ENCODE measurements at regions not wholly inside any gene's neighbourhood (a gene's known extent, or its start where the extent isn't known, plus 50 kb on each side); places are given as distances from the start of the nearest gene placed in this dataset.
A peak's percentile ranks its signal among the peaks of the same experiment; 100 is the strongest.

DNA sequence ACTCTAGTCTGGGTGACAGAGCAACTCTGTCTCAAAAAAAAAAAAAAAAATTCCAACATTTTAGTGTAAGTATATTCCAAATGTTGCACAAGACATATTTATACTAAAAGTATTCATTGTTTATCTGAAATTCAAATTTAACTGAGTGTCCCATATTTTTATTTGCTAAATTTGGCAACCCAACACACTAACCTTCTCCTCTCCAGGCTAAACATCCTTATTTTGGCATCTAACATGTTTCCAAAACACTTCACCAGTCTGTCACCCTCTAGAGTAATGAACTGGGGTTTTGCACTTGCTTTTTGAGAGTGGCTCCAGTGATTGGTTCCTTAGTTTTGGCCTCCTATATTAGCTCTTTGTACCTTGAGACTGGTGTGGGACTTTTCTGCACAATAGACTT lies 243.4 kb upstream of the SALL1 start:
- Histone ChIP-seq H3K4me3 (ENCODE audit: insufficient read depth, low read length) (no peak overlapping the region), H3K36me3 (ENCODE audit: insufficient read depth, low read length) (no peaks in the 10 kb centered on the region), H3K79me2 (ENCODE audit: insufficient read depth, low read length) (no peaks in the 10 kb centered on the region), H2AFZ (ENCODE audit: low read length) (no peak overlapping the region), H4K20me1 (ENCODE audit: insufficient read depth, low read length) (no peaks in the 10 kb centered on the region), H3K27ac (ENCODE audit: low read depth, low read length) (no peak overlapping the region), H3K9me3 (ENCODE audit: low read depth, low read length) (no peaks in the 10 kb centered on the region), H3K4me2 (ENCODE audit: insufficient read depth, low read length) (no peak overlapping the region), H3K27me3 (ENCODE audit: insufficient read depth, low read length) (no peaks in the 10 kb centered on the region), H3K4me1 (ENCODE audit: insufficient read depth, low read length) (peaks cover 9% of the 10 kb centered on the region)
- TF ChIP-seq CTCF (IDR thresholded peaks at IDR 0.05; ENCODE audit: extremely low read depth, low read depth, low read length) = no peak
- peak; percentile 11 for DNase-seq (ENCODE audit: insufficient read length, low spot score, missing footprints)

DNA sequence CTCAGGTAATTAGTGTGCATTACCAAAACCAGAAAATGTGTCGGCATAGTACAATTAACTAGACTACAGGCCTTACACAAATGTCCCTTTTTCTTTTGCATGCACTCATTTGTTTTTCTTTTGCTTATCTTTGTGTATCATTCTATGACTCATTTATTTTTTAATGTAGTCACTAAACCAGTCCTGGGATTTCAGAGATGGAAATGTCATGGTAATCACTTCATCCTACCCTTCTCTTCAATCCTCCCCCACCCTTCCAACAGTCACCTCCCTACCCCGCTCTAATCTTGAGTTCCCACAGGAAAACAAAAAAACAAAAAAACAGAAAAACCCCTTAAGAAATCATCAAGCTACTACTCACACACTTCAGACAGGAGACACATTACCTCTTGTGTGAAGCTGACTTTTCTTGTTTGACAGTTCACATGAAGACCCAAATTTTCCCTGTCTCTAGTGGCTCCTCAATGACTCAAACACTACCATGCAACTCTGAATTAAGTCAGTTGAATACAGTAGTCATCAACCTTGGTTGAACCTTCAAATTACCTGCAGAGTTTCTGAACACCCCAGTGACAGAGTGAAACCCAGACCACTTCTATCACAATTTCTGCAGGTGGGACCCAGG lies 242.4 kb upstream of the SALL1 start:
- Histone ChIP-seq H3K4me2 (ENCODE audit: insufficient read depth, low read length) (peak overlapping the region; percentile 44), H3K4me1 (ENCODE audit: insufficient read depth, low read length) (peaks cover 9% of the 10 kb centered on the region), H4K20me1 (ENCODE audit: insufficient read depth, low read length) (no peaks in the 10 kb centered on the region), H3K79me2 (ENCODE audit: insufficient read depth, low read length) (no peaks in the 10 kb centered on the region), H2AFZ (ENCODE audit: low read length) (no peak overlapping the region), H3K9me3 (ENCODE audit: low read depth, low read length) (no peaks in the 10 kb centered on the region), H3K36me3 (ENCODE audit: insufficient read depth, low read length) (no peaks in the 10 kb centered on the region), H3K27ac (ENCODE audit: low read depth, low read length) (peak overlapping the region; percentile 84), H3K27me3 (ENCODE audit: insufficient read depth, low read length) (no peaks in the 10 kb centered on the region), H3K4me3 (ENCODE audit: insufficient read depth, low read length) (no peak overlapping the region)
- no peak for TF ChIP-seq CTCF (IDR thresholded peaks at IDR 0.05; ENCODE audit: extremely low read depth, low read depth, low read length)
- no peak for DNase-seq (ENCODE audit: insufficient read length, low spot score, missing footprints)

GRCh38 chr16:51392521-51393187 lies 241.6 kb upstream of the SALL1 start:
- H3K4me1 ChIP-seq (ENCODE audit: insufficient read depth, low read length) = peaks cover 9% of the 10 kb centered on the region
- H3K36me3 ChIP-seq (ENCODE audit: insufficient read depth, low read length) = no peaks in the 10 kb centered on the region
- peak overlapping the region; percentile 44 for H3K4me2 ChIP-seq (ENCODE audit: insufficient read depth, low read length)
- H4K20me1 ChIP-seq (ENCODE audit: insufficient read depth, low read length) = no peaks in the 10 kb centered on the region
- TF ChIP-seq CTCF (IDR thresholded peaks at IDR 0.05; ENCODE audit: extremely low read depth, low read depth, low read length) = no peak
- no peaks in the 10 kb centered on the region for H3K27me3 ChIP-seq (ENCODE audit: insufficient read depth, low read length)
- H3K27ac ChIP-seq (ENCODE audit: low read depth, low read length) = peak overlapping the region; percentile 84
- H2AFZ ChIP-seq (ENCODE audit: low read length) = peak overlapping the region; percentile 2
- DNase-seq (ENCODE audit: insufficient read length, low spot score, missing footprints) = peak; percentile 41
- H3K79me2 ChIP-seq (ENCODE audit: insufficient read depth, low read length) = no peaks in the 10 kb centered on the region
- no peaks in the 10 kb centered on the region for H3K9me3 ChIP-seq (ENCODE audit: low read depth, low read length)
- no peak overlapping the region for H3K4me3 ChIP-seq (ENCODE audit: insufficient read depth, low read length)

DNA sequence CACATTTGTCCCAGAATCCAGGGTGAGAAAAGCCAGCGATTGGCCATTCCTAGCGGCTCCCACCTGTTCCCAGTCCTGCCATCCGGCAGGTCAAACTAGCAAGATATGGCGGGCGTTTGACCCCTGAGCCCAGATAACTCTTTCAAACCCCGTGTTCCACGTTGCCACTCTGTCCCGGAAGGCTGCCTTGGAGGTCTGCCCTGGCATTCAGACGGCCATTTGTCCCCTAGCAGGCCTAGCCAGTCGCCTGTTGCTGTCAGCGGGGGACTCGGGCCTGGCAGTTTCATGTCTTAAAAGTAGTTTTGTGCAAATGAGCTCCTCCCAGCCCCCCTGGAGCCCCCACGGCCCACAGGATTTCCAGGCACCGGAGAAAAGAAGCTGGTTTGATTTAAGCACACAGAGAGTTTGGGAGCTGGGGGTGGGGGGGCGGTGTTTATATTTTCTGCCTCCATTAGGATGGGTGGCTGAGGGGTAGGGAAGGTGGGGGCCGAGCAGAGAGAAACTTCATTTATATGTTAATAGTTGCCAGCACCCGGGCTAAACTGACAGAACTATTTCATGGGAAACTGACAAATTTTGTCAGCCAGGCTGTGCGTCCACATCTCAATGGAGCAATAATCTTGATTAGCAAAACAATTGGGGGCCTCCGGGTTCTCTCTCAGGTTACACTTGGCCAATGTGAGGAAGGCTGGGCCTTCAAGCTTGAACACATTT lies 240.9 kb upstream of the SALL1 start:
- Histone ChIP-seq H3K36me3 (ENCODE audit: insufficient read depth, low read length) (no peaks in the 10 kb centered on the region), H3K79me2 (ENCODE audit: insufficient read depth, low read length) (no peaks in the 10 kb centered on the region), H3K27ac (ENCODE audit: low read depth, low read length) (no peak overlapping the region), H3K4me3 (ENCODE audit: insufficient read depth, low read length) (no peak overlapping the region), H2AFZ (ENCODE audit: low read length) (no peak overlapping the region), H3K4me1 (ENCODE audit: insufficient read depth, low read length) (peaks cover 9% of the 10 kb centered on the region), H3K27me3 (ENCODE audit: insufficient read depth, low read length) (no peaks in the 10 kb centered on the region), H4K20me1 (ENCODE audit: insufficient read depth, low read length) (no peaks in the 10 kb centered on the region), H3K4me2 (ENCODE audit: insufficient read depth, low read length) (peak overlapping the region; percentile 44), H3K9me3 (ENCODE audit: low read depth, low read length) (no peaks in the 10 kb centered on the region)
- TF ChIP-seq CTCF (IDR thresholded peaks at IDR 0.05; ENCODE audit: extremely low read depth, low read depth, low read length) = no peak
- DNase-seq (ENCODE audit: insufficient read length, low spot score, missing footprints) = peak; percentile 1
